NAMALWA (cell line): ENCODE measurements at regions not wholly inside any gene's neighbourhood (a gene's known extent, or its start where the extent isn't known, plus 50 kb on each side); places are given as distances from the start of the nearest gene placed in this dataset.

Experiments used
- DNase-seq: peaks from one replicate; pipeline ENCODE4 v3.0.0-alpha.2; 2015; ENCODE audit warnings: low spot score

- no peak for DNase-seq
Measured at GRCh38 chr7:86947929-86948328, 111.5 kb downstream of the ELAPOR2 start.

GRCh38 chr7:86943447-86943846, 116.0 kb downstream of the ELAPOR2 start:
- no peak for DNase-seq

GRCh38 chr7:86942995-86943394, 116.5 kb downstream of the ELAPOR2 start:
- no peak for DNase-seq

- DNase-seq, result no peak
Measured at GRCh38 chr7:86942081-86942480, 117.4 kb downstream of the ELAPOR2 start.

GRCh38 chr7:86939197-86939814, 120.1 kb downstream of the ELAPOR2 start:
- DNase-seq, result peak; percentile 88

- no peak for DNase-seq
Measured at GRCh38 chr7:86937363-86937878, 122.0 kb downstream of the ELAPOR2 start.

GRCh38 chr7:86933295-86933845, 126.1 kb downstream of the ELAPOR2 start:
- no peak for DNase-seq

- no peak for DNase-seq
Measured at GRCh38 chr7:86932038-86932512, 127.4 kb downstream of the ELAPOR2 start.

GRCh38 chr7:86931439-86931838, 128.0 kb downstream of the ELAPOR2 start:
- DNase-seq, result no peak

GRCh38 chr7:86930554-86931307, 128.7 kb downstream of the ELAPOR2 start:
- DNase-seq, result no peak

- no peak for DNase-seq
Measured at GRCh38 chr7:86929293-86930109, 130.0 kb downstream of the ELAPOR2 start.

GRCh38 chr7:86928308-86928707, 131.1 kb downstream of the ELAPOR2 start:
- no peak for DNase-seq

- DNase-seq, result peak; percentile 77
Measured at GRCh38 chr7:86926732-86927131, 132.7 kb downstream of the ELAPOR2 start.

GRCh38 chr7:86925221-86925620, 134.2 kb downstream of the ELAPOR2 start:
- peak; percentile 31 for DNase-seq

- no peak for DNase-seq
Measured at GRCh38 chr7:86923527-86923926, 135.9 kb downstream of the ELAPOR2 start.

- DNase-seq, result no peak
Measured at GRCh38 chr7:86920154-86920553, 139.3 kb downstream of the ELAPOR2 start.

- no peak for DNase-seq
Measured at GRCh38 chr7:86918245-86918644, 141.2 kb downstream of the ELAPOR2 start.

GRCh38 chr7:86916277-86916825, 143.1 kb downstream of the ELAPOR2 start:
- no peak for DNase-seq

- peak; percentile 69 for DNase-seq
Measured at GRCh38 chr7:86914551-86914950, 144.9 kb downstream of the ELAPOR2 start.
